GDM1 (cell line): ENCODE measurements at regions not wholly inside any gene's neighbourhood (a gene's known extent, or its start where the extent isn't known, plus 50 kb on each side); places are given as distances from the start of the nearest gene placed in this dataset.

ENCODE experiments used
- DNase-seq: peaks from one replicate; lab custom pipeline; 2025; lab: John Stamatoyannopoulos, UW

DNA sequence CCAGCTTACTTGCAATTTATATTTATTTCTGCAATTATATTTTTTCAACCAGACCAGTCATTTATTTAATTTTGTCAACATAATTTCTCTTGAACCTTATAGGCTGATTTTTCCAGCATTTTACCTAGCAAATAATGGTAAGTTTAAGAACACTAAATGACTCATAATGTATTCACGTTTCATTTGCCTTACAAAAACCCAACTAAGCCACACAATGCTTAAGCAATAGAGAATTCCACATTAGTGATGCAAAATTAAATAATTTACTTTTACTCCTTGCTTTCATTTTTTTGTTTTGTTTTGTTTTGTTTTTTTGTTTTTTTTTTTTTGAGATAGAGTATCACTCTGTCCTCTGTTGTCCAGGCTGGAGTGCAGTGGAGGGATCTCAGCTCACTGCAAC lies 110.4 kb upstream of the VRK2 start:
- no peak for DNase-seq

DNA sequence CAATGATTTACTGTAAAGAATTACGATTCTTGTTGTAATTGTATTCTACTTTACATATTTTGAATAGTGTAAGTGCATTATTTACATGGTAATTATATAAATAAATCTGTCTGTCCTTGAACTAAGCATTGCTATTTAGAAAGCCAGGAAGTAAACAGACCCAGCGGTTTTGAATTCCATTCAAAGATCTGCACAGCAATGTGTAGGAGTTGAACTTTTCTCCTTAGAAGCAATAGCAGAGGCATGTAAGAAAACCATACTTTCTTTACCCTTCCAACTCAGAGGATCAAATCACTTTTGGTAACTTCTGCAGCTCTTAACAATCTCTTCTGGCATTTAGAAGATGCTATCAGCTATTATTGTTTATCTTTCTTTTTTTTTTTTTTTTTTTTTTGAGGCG lies 109.2 kb upstream of the VRK2 start:
- no peak for DNase-seq

DNA sequence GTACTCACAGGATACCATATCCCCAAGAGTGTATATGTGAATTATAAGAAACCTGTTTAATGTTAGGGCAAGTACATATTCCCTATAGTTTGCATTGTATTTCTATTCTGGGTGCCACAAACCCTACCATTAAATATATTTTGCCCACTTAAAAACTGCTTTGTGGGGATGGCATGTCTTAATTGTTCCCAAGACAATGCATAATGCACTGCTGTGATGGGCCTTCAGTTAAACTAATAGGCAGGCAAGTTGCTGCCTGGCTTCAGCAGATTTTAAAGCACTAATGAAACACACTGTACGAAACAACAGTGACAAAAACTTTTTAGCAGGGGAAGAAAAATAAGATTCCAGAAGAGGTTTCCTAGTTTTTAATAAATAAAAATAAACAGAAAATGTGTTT lies 104.8 kb upstream of the VRK2 start:
- DNase-seq, result no peak

- no peak for DNase-seq
Observed at GRCh38 chr2:57943315-57943714, 103.3 kb upstream of the VRK2 start.

GRCh38 chr2:57947398-57947797 lies 99.2 kb upstream of the VRK2 start:
- DNase-seq, result no peak

GRCh38 chr2:57954020-57954419 lies 92.6 kb upstream of the VRK2 start:
- DNase-seq, result no peak

- DNase-seq, result no peak
Observed at GRCh38 chr2:57957238-57957637, 89.4 kb upstream of the VRK2 start.

GRCh38 chr2:57959390-57959789 lies 87.2 kb upstream of the VRK2 start:
- no peak for DNase-seq

GRCh38 chr2:57962861-57963260 lies 83.7 kb upstream of the VRK2 start:
- DNase-seq, result no peak

GRCh38 chr2:57965219-57965618 lies 81.4 kb upstream of the VRK2 start:
- no peak for DNase-seq

DNA sequence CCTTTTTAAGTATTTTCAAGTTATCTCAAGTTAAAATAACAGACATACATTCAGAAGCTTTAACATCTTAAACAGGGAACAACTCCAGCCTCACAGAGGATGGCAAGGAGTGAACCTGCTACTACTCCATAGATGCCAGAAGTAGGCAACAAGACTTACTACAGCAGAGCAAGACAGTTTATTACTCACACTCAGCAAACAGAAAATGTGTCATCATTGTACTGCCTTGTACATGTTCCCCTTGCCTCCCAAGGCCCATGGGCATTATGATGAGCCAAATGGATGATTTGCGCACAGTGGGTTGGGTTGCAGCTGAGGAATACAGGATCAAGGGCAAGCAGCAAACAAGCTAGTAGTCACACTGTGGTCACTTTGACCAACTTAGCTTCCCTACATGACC lies 80.6 kb upstream of the VRK2 start:
- no peak for DNase-seq

DNA sequence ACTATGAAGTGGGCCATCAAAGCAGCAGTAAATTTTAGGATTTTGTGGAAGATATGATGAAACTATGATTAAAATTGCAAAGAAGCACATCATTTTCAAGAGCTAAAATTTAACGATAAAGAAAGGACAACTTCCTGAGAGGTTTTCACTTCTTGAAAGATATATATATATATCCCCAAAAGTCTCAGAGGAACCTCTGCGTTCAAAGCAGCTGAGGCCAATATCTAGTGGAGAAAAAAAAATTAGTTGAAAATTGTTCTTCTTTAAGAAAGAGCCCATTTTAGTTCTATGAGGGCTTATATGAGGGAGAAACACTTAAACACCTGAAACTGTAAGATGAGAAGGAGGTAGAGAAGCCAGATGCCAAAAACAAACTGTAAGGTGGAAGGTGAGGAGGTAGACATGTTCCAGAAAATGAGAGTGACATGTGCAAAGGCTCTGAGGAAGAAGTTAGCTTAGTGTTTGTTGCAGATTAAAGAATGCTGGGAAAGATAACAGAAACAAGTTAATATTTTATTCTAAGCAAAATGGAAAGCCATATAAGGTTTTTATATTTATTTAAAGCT lies 72.9 kb upstream of the VRK2 start:
- DNase-seq, result no peak

DNA sequence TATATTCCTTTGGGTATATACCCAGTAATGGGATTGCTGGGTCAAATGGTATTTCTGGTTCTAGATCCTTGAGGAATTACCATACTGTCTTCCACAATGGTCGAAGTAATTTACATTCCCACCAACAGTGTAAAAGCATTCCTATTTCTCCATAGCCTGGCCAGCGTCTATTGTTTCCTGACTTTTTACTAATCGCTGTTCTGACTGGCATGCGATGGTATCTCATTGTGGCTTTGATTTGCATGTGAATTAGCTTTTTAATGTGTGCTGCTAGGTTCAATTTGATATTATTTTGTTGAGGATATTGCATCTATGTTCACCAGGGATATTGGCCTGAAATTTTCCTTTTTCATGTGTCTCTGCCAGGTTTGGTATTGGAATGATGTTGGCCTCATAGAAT lies 67.4 kb upstream of the VRK2 start:
- DNase-seq, result no peak

- no peak for DNase-seq
Observed at GRCh38 chr2:57981083-57981768, 65.4 kb upstream of the VRK2 start.

DNA sequence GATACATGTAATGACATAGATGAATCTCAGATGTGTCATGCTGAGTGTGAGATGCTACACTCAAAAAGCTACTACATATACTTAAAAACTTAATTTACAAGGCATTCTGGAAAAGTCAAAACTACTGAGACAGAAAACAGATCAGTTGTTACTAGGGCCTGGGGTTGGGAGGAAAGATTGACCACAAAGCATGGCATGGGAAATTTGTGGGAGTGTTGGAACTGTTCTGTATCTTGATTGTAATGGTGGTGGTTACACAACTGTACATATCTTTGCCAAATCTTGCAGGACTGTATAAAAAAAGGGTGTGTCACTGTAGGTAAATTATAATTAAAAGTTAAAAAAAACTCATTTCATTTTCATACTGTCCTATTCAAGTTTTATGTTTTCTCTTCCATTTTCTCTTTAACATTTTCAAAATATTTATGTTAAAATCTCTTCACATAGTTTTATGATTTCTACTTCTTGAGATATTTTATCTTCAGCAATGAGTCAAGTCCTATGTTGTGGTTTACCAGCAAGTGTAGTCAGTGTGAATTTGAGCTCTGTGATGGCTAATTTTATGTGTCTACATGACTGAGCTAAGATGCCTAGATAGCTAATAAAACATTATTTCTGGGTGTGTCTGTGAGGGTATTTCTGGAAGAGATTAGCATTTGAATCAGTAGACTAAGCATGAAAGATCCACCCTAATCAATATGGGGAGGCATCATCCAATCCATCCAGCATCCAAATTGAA lies 58.6 kb upstream of the VRK2 start:
- no peak for DNase-seq

DNA sequence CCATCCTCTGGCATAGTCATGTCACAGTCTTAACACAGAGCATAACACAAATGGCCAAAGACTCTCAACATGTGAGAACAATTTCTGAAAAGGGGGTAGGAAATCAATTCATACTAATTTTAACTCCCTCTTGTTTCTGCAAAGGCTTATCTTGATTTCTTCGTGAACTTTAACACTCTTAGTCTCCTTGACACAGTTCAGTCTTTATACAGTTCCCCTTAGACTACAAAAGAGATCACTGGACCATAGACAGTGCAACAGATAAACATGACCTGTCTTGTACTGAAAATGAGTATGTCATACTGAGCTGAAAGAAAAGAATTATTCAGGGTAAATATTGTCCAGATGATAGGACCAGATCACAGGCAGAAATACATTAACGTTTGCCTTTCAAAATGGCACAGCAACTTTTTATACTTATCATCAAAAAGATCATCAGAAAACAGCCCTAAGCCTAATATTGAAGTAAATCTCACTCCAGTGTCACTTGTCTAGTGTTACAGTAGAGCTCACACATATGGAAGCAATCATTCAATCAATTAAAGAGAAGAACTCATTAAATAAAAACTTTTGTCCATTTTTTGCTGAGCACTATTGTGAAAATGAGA lies 56.4 kb upstream of the VRK2 start:
- no peak for DNase-seq
